CD14-positive monocyte (primary cell): ENCODE measurements at regions not wholly inside any gene's neighbourhood (a gene's known extent, or its start where the extent isn't known, plus 50 kb on each side); places are given as distances from the start of the nearest gene placed in this dataset.

Source experiments
- DNase-seq, 3 donors: peaks; one replicate each; pipeline ENCODE4 v3.0.0-alpha.2; 2011 to 2022
- H2AFZ ChIP-seq: 2 replicates; pipeline ENCODE4 v1.6.0; 2012; ENCODE audit warnings: mild to moderate bottlenecking, low read depth, low read length, inconsistent platforms; ENCODE audit not compliant: insufficient read depth, poor library complexity, severe bottlenecking
- H3K27ac ChIP-seq, 2 donors: 1 replicate in 1 of 2; 2 replicates in 1 of 2; pipeline ENCODE4 v1.5.1; 2012 to 2013; ENCODE audit warnings: low read length in 2 of 2, control low read depth in 1 of 2, inconsistent platforms in 1 of 2, low read depth in 1 of 2, mild to moderate bottlenecking in 1 of 2
- H3K27me3 ChIP-seq, 2 donors: one replicate each; pipeline versions ENCODE4 v1.6.0 to v1.6.1; 2011 to 2013; ENCODE audit warnings: low read length in 2 of 2; ENCODE audit not compliant: control insufficient read depth in 2 of 2, insufficient read depth in 2 of 2
- H3K36me3 ChIP-seq, 2 donors: replicated peaks in 1 of 2; 1 replicate in 1 of 2; 2 replicates in 1 of 2; pipeline versions ENCODE4 v1.5.1 to v1.6.1; 2012 to 2013; ENCODE audit warnings: low read length in 2 of 2, control low read depth in 1 of 2, inconsistent platforms in 1 of 2, mild to moderate bottlenecking in 1 of 2; ENCODE audit not compliant: insufficient read depth in 2 of 2, control insufficient read depth in 1 of 2
- H3K4me1 ChIP-seq, 2 donors: 1 replicate in 1 of 2; 2 replicates in 1 of 2; pipeline versions ENCODE4 v1.5.1 to v1.6.1; 2012 to 2013; ENCODE audit warnings: low read length in 2 of 2, control low read depth in 1 of 2, inconsistent platforms in 1 of 2, mild to moderate bottlenecking in 1 of 2, moderate library complexity in 1 of 2; ENCODE audit not compliant: insufficient read depth in 2 of 2, control insufficient read depth in 1 of 2
- H3K4me2 ChIP-seq: replicated peaks from 2 replicates; pipeline ENCODE3; 2012; ENCODE audit warnings: low read length, moderate library complexity, mild to moderate bottlenecking; ENCODE audit not compliant: poor library complexity, severe bottlenecking; ENCODE audit errors: extremely low read depth
- H3K4me3 ChIP-seq, 3 experiments: fragments of 200-600 bp in 1 of 3; sonication (generic) in 1 of 3; replicated peaks in 1 of 3; 1 replicate in 2 of 3; 2 replicates in 1 of 3; pipeline ENCODE4 v1.5.1; 2011 to 2013; ENCODE audit warnings: low read length in 3 of 3, mild to moderate bottlenecking in 3 of 3, control low read depth in 2 of 3, low read depth in 2 of 3, inconsistent platforms in 1 of 3, moderate library complexity in 1 of 3
- H3K79me2 ChIP-seq: 2 replicates; pipeline ENCODE4 v1.6.0; 2012; ENCODE audit warnings: mild to moderate bottlenecking, control low read depth, inconsistent platforms, low read length, moderate library complexity; ENCODE audit not compliant: insufficient read depth
- H3K9ac ChIP-seq: 2 replicates; pipeline ENCODE4 v1.6.0; 2017; ENCODE audit warnings: low read length, mild to moderate bottlenecking; ENCODE audit not compliant: insufficient read depth, poor library complexity, severe bottlenecking
- H3K9me3 ChIP-seq, 2 donors: replicated peaks in 1 of 2; 1 replicate in 1 of 2; 2 replicates in 1 of 2; pipeline versions ENCODE4 v1.5.1 to v1.6.1; 2012 to 2013; ENCODE audit warnings: low read length in 2 of 2, control low read depth in 1 of 2; ENCODE audit not compliant: control insufficient read depth in 1 of 2, insufficient read depth in 1 of 2
- H4K20me1 ChIP-seq: 2 replicates; pipeline ENCODE4 v1.6.0; 2012; ENCODE audit warnings: mild to moderate bottlenecking, low read length, control low read depth, moderate library complexity; ENCODE audit not compliant: insufficient read depth
- H3K27ac Mint-ChIP-seq, 7 donors: one replicate each; pipeline ENCODE4 v1.8.0; 2020; ENCODE audit warnings: mild to moderate bottlenecking in 7 of 7, mixed read lengths in 7 of 7, moderate library complexity in 6 of 7, inconsistent platforms in 2 of 7
- H3K27me3 Mint-ChIP-seq, 3 donors: one replicate each; pipeline ENCODE4 v1.8.0; 2021 to 2022; ENCODE audit warnings: low read depth in 3 of 3, mild to moderate bottlenecking in 3 of 3, mixed read lengths in 3 of 3, moderate library complexity in 3 of 3, inconsistent platforms in 1 of 3
- H3K36me3 Mint-ChIP-seq, 2 donors: one replicate each; pipeline ENCODE4 v1.8.0; 2020; ENCODE audit warnings: mixed read lengths in 2 of 2, inconsistent platforms in 1 of 2, mild to moderate bottlenecking in 1 of 2
- H3K4me1 Mint-ChIP-seq: one replicate; pipeline ENCODE4 v1.8.0; 2020; ENCODE audit warnings: mild to moderate bottlenecking, mixed read lengths
- H3K4me3 Mint-ChIP-seq, 2 donors: one replicate each; pipeline ENCODE4 v1.8.0; 2020; ENCODE audit warnings: mild to moderate bottlenecking in 2 of 2, mixed read lengths in 2 of 2, moderate library complexity in 1 of 2
- H3K9me3 Mint-ChIP-seq, 7 donors: one replicate each; pipeline ENCODE4 v1.8.0; 2020 to 2022; ENCODE audit warnings: mixed read lengths in 7 of 7, mild to moderate bottlenecking in 6 of 7, moderate library complexity in 6 of 7, inconsistent platforms in 2 of 7
- WGBS: methylation state at CpG from one replicate; pipeline ENCODE4 v1.1.5; 2013; ENCODE audit warnings: missing lambda C conversion rate; ENCODE audit not compliant: insufficient coverage; 5-methylcytosine and 5-hydroxymethylcytosine counted together
- intact Hi-C, 2 donors: fragments of 100-400 bp; cut with micrococcal nuclease; formaldehyde crosslinking; loops; one replicate each; pipeline versions ENCODE4 v1.15.0 to v1.15.1; 2023
- TF ChIP-seq, protein P1 (sequence below): fragments of 200-600 bp; IDR thresholded peaks from one replicate; pipeline ENCODE4 v1.8.0; 2022; ENCODE audit warnings: antibody characterized with exemption, mild to moderate bottlenecking

DNA sequence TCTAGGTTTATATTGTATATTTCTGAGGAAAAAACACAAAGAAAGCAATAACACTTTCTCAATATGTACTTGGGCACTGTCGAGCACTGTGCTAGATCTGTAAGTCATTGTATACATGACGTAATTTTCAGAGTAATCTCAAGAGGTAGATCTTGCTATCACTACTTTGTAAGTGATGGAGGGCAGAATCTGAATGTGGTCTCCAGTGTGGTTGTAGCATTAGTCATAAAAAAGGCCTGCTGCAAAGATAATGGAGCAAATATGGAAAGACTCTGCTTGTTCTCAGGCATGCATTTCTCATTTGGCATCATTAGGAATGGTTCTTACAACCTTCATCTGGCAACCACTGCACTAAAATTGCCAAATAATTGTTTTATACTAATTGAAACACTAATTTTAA, 419.8 kb upstream of the CCDC179 start:
- H3K36me3 Mint-ChIP-seq, result no peaks in the 10 kb centered on the region
- no peaks in the 10 kb centered on the region for H3K4me1 Mint-ChIP-seq
- no CpG with 5 or more reads among the region's 2 CpGs for WGBS
- H3K4me3 ChIP-seq, result no peak overlapping the region
- H3K9ac ChIP-seq, result no peak overlapping the region
- no peaks in the 10 kb centered on the region for H3K9me3 ChIP-seq
- no peaks in the 10 kb centered on the region for H3K27me3 Mint-ChIP-seq
- TF ChIP-seq, protein P1, sequence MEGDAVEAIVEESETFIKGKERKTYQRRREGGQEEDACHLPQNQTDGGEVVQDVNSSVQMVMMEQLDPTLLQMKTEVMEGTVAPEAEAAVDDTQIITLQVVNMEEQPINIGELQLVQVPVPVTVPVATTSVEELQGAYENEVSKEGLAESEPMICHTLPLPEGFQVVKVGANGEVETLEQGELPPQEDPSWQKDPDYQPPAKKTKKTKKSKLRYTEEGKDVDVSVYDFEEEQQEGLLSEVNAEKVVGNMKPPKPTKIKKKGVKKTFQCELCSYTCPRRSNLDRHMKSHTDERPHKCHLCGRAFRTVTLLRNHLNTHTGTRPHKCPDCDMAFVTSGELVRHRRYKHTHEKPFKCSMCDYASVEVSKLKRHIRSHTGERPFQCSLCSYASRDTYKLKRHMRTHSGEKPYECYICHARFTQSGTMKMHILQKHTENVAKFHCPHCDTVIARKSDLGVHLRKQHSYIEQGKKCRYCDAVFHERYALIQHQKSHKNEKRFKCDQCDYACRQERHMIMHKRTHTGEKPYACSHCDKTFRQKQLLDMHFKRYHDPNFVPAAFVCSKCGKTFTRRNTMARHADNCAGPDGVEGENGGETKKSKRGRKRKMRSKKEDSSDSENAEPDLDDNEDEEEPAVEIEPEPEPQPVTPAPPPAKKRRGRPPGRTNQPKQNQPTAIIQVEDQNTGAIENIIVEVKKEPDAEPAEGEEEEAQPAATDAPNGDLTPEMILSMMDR, result no peak
- no peaks in the 10 kb centered on the region for H3K36me3 ChIP-seq
- H3K27ac Mint-ChIP-seq, result no peak overlapping the region
- H4K20me1 ChIP-seq, result no peaks in the 10 kb centered on the region
- H3K4me2 ChIP-seq, result no peak overlapping the region
- H3K9me3 Mint-ChIP-seq, result peaks cover 0 to 3% (median 0%) of the 10 kb centered on the region in 7 donors
- H3K4me1 ChIP-seq, result no peaks in the 10 kb centered on the region
- no peaks in the 10 kb centered on the region for H3K27me3 ChIP-seq
- H3K27ac ChIP-seq, result no peak overlapping the region
- H3K4me3 Mint-ChIP-seq, result no peak overlapping the region
- intact Hi-C loops, result loop anchor here in 1 of 2 donors (10.0 kb wide), 1 partner anchor 235 kb away; no protein-coding TSS in a partner anchor
- no peak overlapping the region for H2AFZ ChIP-seq
- no peaks in the 10 kb centered on the region for H3K79me2 ChIP-seq
- DNase-seq, result no peak

GRCh38 chr11:23283666-23284065, 423.4 kb upstream of the CCDC179 start:
- H3K9ac ChIP-seq, result no peak overlapping the region
- H3K79me2 ChIP-seq, result no peaks in the 10 kb centered on the region
- no peak overlapping the region for H3K4me3 ChIP-seq
- no peak overlapping the region for H3K4me3 Mint-ChIP-seq
- H3K27me3 Mint-ChIP-seq, result no peaks in the 10 kb centered on the region
- TF ChIP-seq, protein P1, result no peak
- intact Hi-C loops, result loop anchor here in 1 of 2 donors (10.0 kb wide), 1 partner anchor 239 kb away; no protein-coding TSS in a partner anchor
- DNase-seq, result no peak
- no peak overlapping the region for H3K4me2 ChIP-seq
- no peaks in the 10 kb centered on the region for H3K9me3 ChIP-seq
- no CpG with 5 or more reads among the region's 1 CpG for WGBS
- H3K27ac ChIP-seq, result no peak overlapping the region
- H3K36me3 ChIP-seq, result no peaks in the 10 kb centered on the region
- H3K4me1 Mint-ChIP-seq, result no peaks in the 10 kb centered on the region
- H3K9me3 Mint-ChIP-seq, result peaks cover 0 to 5% (median 0%) of the 10 kb centered on the region in 7 donors
- no peaks in the 10 kb centered on the region for H3K36me3 Mint-ChIP-seq
- H2AFZ ChIP-seq, result no peak overlapping the region
- no peak overlapping the region for H3K27ac Mint-ChIP-seq
- H4K20me1 ChIP-seq, result no peaks in the 10 kb centered on the region
- no peaks in the 10 kb centered on the region for H3K4me1 ChIP-seq
- no peaks in the 10 kb centered on the region for H3K27me3 ChIP-seq
